Natural killer cell treated with Interleukin-12 subunit alpha and Interleukin-12 subunit beta and Interleukin-15 and Interleukin-18, amount 100 ng/mL, for 72 hours (primary cell): ENCODE measurements at regions not wholly inside any gene's neighbourhood (a gene's known extent, or its start where the extent isn't known, plus 50 kb on each side); places are given as distances from the start of the nearest gene placed in this dataset.

Source experiments
- ATAC-seq, 2 donors: fragments of 150-1000 bp; cut with Tn5 transposase in 1 of 2; sonication (Bioruptor Pico), chemical (Tn5 transposase) in 1 of 2; 2 replicates each; pipeline ENCODE4 v1.10.0; 2021
- DNase-seq: peaks from one replicate; pipeline ENCODE4 v3.0.0; 2022; ENCODE audit warnings: low spot score
- H3K27ac Mint-ChIP-seq, 2 donors: 1 replicate in 1 of 2; 2 replicates in 1 of 2; pipeline ENCODE4 v1.8.0; 2022; ENCODE audit warnings: mixed read lengths in 2 of 2, mild to moderate bottlenecking in 1 of 2, moderate library complexity in 1 of 2
- H3K27me3 Mint-ChIP-seq, 2 donors: 1 replicate in 1 of 2; 2 replicates in 1 of 2; pipeline ENCODE4 v1.8.0; 2022; ENCODE audit warnings: mixed read lengths in 2 of 2
- H3K36me3 Mint-ChIP-seq: one replicate; pipeline ENCODE4 v1.8.0; 2022; ENCODE audit warnings: mixed read lengths
- H3K4me1 Mint-ChIP-seq, 2 donors: 1 replicate in 1 of 2; 2 replicates in 1 of 2; pipeline ENCODE4 v1.8.0; 2022; ENCODE audit warnings: low read depth in 2 of 2, mixed read lengths in 2 of 2, mild to moderate bottlenecking in 1 of 2
- H3K4me3 Mint-ChIP-seq: one replicate; pipeline ENCODE4 v1.8.0; 2022; ENCODE audit warnings: mixed read lengths
- H3K9me3 Mint-ChIP-seq: 2 replicates; pipeline ENCODE4 v1.8.0; 2022; ENCODE audit warnings: mixed read lengths

DNA sequence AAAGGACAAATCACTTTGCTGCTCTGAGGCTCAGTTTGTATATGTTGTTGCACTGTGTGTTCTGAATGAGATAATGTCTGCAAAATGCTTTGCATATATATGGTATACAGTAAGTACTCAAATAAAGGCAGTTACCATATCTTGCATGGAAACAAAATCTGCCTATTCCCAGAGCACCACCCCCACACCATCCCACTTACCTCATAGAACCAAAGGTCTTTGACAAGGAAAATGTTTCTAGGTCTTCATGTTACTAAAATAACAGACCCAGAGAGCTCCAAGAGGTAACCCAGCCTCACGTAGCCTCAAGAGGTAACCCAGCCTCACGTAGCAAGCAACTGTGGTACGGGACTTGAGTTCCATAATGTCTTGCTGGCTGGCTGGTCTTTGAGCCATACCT, 71.6 kb upstream of the CMKLR1 start:
- DNase-seq (no peak), ATAC-seq (no peak)
- Mint-ChIP-seq H3K27ac (no peak overlapping the region), H3K9me3 (peaks cover 6% of the 10 kb centered on the region), H3K36me3 (peaks cover 8% of the 10 kb centered on the region), H3K4me3 (no peak overlapping the region), H3K4me1 (no peaks in the 10 kb centered on the region), H3K27me3 (peaks cover 13 to 16% of the 10 kb centered on the region in 2 donors)

GRCh38 chr12:108409481-108409880, 70.4 kb upstream of the CMKLR1 start:
- H3K36me3 Mint-ChIP-seq = peaks cover 12% of the 10 kb centered on the region
- ATAC-seq (no peak), DNase-seq (no peak)
- H3K4me3 Mint-ChIP-seq = no peak overlapping the region
- peaks cover 12 to 14% of the 10 kb centered on the region in 2 donors for H3K27me3 Mint-ChIP-seq
- H3K9me3 Mint-ChIP-seq = peaks cover 6% of the 10 kb centered on the region
- no peaks in the 10 kb centered on the region for H3K4me1 Mint-ChIP-seq
- no peak overlapping the region for H3K27ac Mint-ChIP-seq

DNA sequence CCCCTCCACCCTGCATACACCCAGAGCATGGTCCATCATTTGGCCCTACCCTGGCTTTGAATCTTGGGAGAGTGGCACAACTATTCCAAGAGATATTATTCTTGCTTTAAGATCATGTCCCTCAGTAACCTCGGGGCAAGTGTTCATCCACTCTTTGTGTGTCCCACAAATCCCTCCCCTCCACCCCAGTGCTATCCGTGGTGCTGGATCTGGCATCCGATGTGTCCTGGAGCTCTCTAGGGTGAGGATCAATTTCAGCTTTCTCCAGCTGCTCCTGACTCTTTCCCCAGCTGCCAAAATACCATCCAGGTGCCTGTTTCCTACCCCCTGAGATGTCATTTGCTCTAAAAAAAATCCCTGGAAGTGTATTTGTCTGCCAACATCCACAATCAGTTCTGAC, 64.8 kb upstream of the CMKLR1 start:
- ATAC-seq (no peak), DNase-seq (no peak)
- H3K27ac Mint-ChIP-seq = no peak overlapping the region
- H3K27me3 Mint-ChIP-seq = peaks cover 13 to 22% of the 10 kb centered on the region in 2 donors
- peaks cover 6% of the 10 kb centered on the region for H3K9me3 Mint-ChIP-seq
- H3K36me3 Mint-ChIP-seq = peaks cover 12% of the 10 kb centered on the region
- H3K4me1 Mint-ChIP-seq = peaks cover 0 to 4% of the 10 kb centered on the region in 2 donors
- no peak overlapping the region for H3K4me3 Mint-ChIP-seq

GRCh38 chr12:108401964-108402363, 62.9 kb upstream of the CMKLR1 start:
- no peak overlapping the region for H3K27ac Mint-ChIP-seq
- no peak overlapping the region for H3K4me3 Mint-ChIP-seq
- peaks cover 6% of the 10 kb centered on the region for H3K9me3 Mint-ChIP-seq

GRCh38 chr12:108400900-108401480, 61.9 kb upstream of the CMKLR1 start:
- Mint-ChIP-seq H3K4me3 (no peak overlapping the region), H3K4me1 (peaks cover 0 to 4% of the 10 kb centered on the region in 2 donors), H3K36me3 (peaks cover 7% of the 10 kb centered on the region), H3K27ac (no peak overlapping the region), H3K27me3 (peaks cover 13 to 19% of the 10 kb centered on the region in 2 donors), H3K9me3 (peaks cover 3% of the 10 kb centered on the region)
- no peak for ATAC-seq
- no peak for DNase-seq

More at GRCh38 chr12:108401964-108402363, 62.9 kb upstream of the CMKLR1 start:
- Mint-ChIP-seq H3K27me3 (peaks cover 13 to 24% of the 10 kb centered on the region in 2 donors), H3K4me1 (peaks cover 0 to 4% of the 10 kb centered on the region in 2 donors), H3K36me3 (peaks cover 12% of the 10 kb centered on the region)
- DNase-seq = no peak
- no peak for ATAC-seq

DNA sequence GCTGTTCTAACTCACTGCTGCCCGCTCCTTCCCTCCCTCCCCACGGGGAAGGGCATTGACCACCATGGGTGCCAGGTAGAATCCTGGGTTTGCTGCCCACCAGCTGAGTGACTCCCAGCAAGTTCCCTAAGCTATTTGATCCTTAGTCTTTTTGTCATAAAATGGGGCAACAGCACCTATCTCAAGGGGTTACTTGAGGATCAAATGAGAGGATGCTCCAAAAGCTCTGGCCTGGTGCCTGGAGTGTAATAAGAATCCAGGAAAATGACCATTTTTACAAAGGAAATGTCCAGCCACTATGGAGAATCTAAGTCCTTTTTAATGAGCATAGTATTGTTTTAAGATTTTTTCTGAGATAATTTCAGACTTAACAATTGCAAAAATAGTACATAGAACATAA, 61.4 kb upstream of the CMKLR1 start:
- H3K9me3 Mint-ChIP-seq = no peaks in the 10 kb centered on the region
- peaks cover 0 to 4% of the 10 kb centered on the region in 2 donors for H3K4me1 Mint-ChIP-seq
- H3K27ac Mint-ChIP-seq = no peak overlapping the region
- H3K4me3 Mint-ChIP-seq = no peak overlapping the region
- H3K27me3 Mint-ChIP-seq = peaks cover 9 to 19% of the 10 kb centered on the region in 2 donors
- peaks cover 2% of the 10 kb centered on the region for H3K36me3 Mint-ChIP-seq
- DNase-seq = no peak
- no peak for ATAC-seq

DNA sequence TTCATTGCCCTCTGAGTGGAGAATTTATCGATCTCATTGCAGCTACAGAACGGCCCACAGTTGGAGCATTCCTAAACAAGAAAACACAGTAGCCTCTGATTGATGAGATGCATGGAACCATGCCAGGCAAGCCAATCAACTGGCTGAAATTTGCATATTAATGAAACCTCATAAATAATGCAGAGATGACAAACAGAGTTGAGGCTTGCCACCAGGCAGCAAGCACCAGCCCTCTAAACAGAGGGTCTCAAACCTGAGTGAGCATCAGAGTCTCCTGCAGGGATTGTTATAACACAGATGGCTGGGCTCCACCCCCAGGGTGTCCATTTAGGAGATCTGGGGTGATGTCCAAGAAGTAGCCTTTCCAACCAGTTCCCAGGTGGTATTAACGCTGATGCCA, 60.9 kb upstream of the CMKLR1 start:
- Mint-ChIP-seq H3K9me3 (no peaks in the 10 kb centered on the region), H3K27me3 (peaks cover 9 to 19% of the 10 kb centered on the region in 2 donors), H3K4me3 (no peak overlapping the region), H3K27ac (no peak overlapping the region), H3K4me1 (peaks cover 0 to 4% of the 10 kb centered on the region in 2 donors), H3K36me3 (no peaks in the 10 kb centered on the region)
- DNase-seq = no peak
- no peak for ATAC-seq

DNA sequence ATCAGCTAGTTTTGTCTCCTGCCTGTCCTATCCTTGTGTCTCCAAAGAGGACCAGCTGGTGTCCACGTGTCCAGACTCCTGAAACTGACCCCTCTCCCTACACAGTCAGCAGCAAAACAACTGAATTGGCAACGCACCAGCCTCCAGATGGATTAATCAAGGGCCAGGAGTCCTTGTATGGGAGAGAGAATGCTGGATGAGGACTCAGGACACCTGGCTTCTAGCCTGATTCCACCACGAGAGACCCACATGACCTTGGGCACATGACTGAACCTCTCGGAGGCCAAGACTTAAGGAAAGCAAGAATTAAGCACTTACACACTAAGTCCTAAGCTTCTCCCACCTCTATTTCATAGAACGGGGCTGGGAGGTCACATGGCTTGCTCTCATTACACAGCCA, 60.4 kb upstream of the CMKLR1 start:
- Mint-ChIP-seq H3K4me1 (peaks cover 0 to 4% of the 10 kb centered on the region in 2 donors), H3K36me3 (no peaks in the 10 kb centered on the region), H3K9me3 (no peaks in the 10 kb centered on the region), H3K27ac (no peak overlapping the region), H3K27me3 (peaks cover 9 to 18% of the 10 kb centered on the region in 2 donors), H3K4me3 (no peak overlapping the region)
- no peak for DNase-seq
- no peak for ATAC-seq

- no peak for ATAC-seq
- Mint-ChIP-seq H3K4me3 (no peak overlapping the region), H3K9me3 (no peaks in the 10 kb centered on the region), H3K27ac (no peak overlapping the region), H3K36me3 (no peaks in the 10 kb centered on the region), H3K4me1 (no peaks in the 10 kb centered on the region), H3K27me3 (peaks cover 6 to 13% of the 10 kb centered on the region in 2 donors)
- no peak for DNase-seq
These were observed 55.1 kb upstream of the CMKLR1 start for GRCh38 chr12:108394196-108394595.

DNA sequence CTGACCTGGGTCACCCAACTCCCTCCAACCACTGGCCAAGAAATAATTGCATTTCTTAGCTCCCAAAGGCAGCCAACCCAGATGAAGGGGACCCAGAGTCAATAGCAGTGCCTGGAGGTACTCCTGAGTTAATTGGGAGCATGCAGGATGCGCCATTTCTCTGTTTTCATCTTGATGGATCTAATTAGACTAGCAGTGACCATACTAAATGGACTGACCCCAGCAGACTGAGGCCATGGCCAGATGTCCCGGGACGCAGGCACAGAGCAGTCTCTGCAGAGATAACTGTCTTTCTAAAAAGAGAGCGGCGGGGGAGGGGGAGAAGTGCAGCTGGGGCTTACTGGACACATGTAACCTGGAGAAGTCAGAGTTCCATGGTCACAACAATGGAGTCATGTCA, 53.2 kb upstream of the CMKLR1 start:
- Mint-ChIP-seq H3K4me3 (no peak overlapping the region), H3K9me3 (no peaks in the 10 kb centered on the region), H3K36me3 (no peaks in the 10 kb centered on the region), H3K4me1 (no peaks in the 10 kb centered on the region), H3K27me3 (peaks cover 6 to 9% of the 10 kb centered on the region in 2 donors), H3K27ac (no peak overlapping the region)
- no peak for ATAC-seq
- no peak for DNase-seq

GRCh38 chr12:108390495-108391203, 51.5 kb upstream of the CMKLR1 start:
- no peak overlapping the region for H3K4me3 Mint-ChIP-seq

GRCh38 chr12:108389544-108389943, 50.4 kb upstream of the CMKLR1 start:
- H3K9me3 Mint-ChIP-seq = no peaks in the 10 kb centered on the region
- H3K36me3 Mint-ChIP-seq = peaks cover 4% of the 10 kb centered on the region
- no peak overlapping the region for H3K27ac Mint-ChIP-seq
- H3K27me3 Mint-ChIP-seq = peaks cover 11 to 14% of the 10 kb centered on the region in 2 donors
- ATAC-seq = no peak
- no peak overlapping the region for H3K4me3 Mint-ChIP-seq
- no peak for DNase-seq
- no peaks in the 10 kb centered on the region for H3K4me1 Mint-ChIP-seq

More at GRCh38 chr12:108390495-108391203, 51.5 kb upstream of the CMKLR1 start:
- Mint-ChIP-seq H3K9me3 (no peaks in the 10 kb centered on the region), H3K27me3 (peaks cover 11 to 14% of the 10 kb centered on the region in 2 donors), H3K27ac (no peak overlapping the region), H3K4me1 (no peaks in the 10 kb centered on the region), H3K36me3 (peaks cover 4% of the 10 kb centered on the region)
- DNase-seq (no peak), ATAC-seq (no peak)
